HG03571 (cell line): ENCODE measurements at regions not wholly inside any gene's neighbourhood (a gene's known extent, or its start where the extent isn't known, plus 50 kb on each side); places are given as distances from the start of the nearest gene placed in this dataset.
"Not testable (repeated sequence)": the region's sequence is repeated elsewhere in the genome, so short reads cannot be mapped to it uniquely, and the experiment has no call there.

Source experiments
- ATAC-seq: cut with Tn5 transposase; IDR thresholded peaks from one replicate; pipeline ENCODE4 v1.9.1; 2021; ENCODE audit not compliant: unreplicated experiment

GRCh38 chr11:103584720-103585119, 451.7 kb upstream of the DDI1 start:
- ATAC-seq: no peak

- no peak for ATAC-seq
Measured at GRCh38 chr11:103585401-103585800, 451.0 kb upstream of the DDI1 start.

- no peak for ATAC-seq
Measured at GRCh38 chr11:103585911-103586310, 450.5 kb upstream of the DDI1 start.

GRCh38 chr11:103586756-103587155, 449.7 kb upstream of the DDI1 start:
- no peak for ATAC-seq

GRCh38 chr11:103587901-103588788, 448.3 kb upstream of the DDI1 start:
- no peak for ATAC-seq

- ATAC-seq: no peak
Measured at GRCh38 chr11:103591554-103591953, 444.9 kb upstream of the DDI1 start.

- ATAC-seq: no peak
Measured at GRCh38 chr11:103594283-103594682, 442.2 kb upstream of the DDI1 start.

- no peak for ATAC-seq
Measured at GRCh38 chr11:103596315-103596714, 440.1 kb upstream of the DDI1 start.

- ATAC-seq: peak; percentile 93
Measured at GRCh38 chr11:103601225-103601846, 435.1 kb upstream of the DDI1 start.

GRCh38 chr11:103602840-103603239, 433.6 kb upstream of the DDI1 start:
- no peak for ATAC-seq

- ATAC-seq: no peak
Measured at GRCh38 chr11:103604310-103604709, 432.1 kb upstream of the DDI1 start.

- ATAC-seq: no peak
Measured at GRCh38 chr11:103608566-103608965, 427.9 kb upstream of the DDI1 start.

- ATAC-seq: no peak
Measured at GRCh38 chr11:103609117-103610066, 427.0 kb upstream of the DDI1 start.

- no peak for ATAC-seq
Measured at GRCh38 chr11:103610435-103610834, 426.0 kb upstream of the DDI1 start.

GRCh38 chr11:103611526-103612260, 424.7 kb upstream of the DDI1 start:
- not testable (repeated sequence) for ATAC-seq

- ATAC-seq: not testable (repeated sequence)
Measured at GRCh38 chr11:103612451-103612850, 424.0 kb upstream of the DDI1 start.

GRCh38 chr11:103616586-103616985, 419.9 kb upstream of the DDI1 start:
- ATAC-seq: not testable (repeated sequence)

- no peak for ATAC-seq
Measured at GRCh38 chr11:103618528-103618927, 417.9 kb upstream of the DDI1 start.

GRCh38 chr11:103619480-103619879, 417.0 kb upstream of the DDI1 start:
- no peak for ATAC-seq

GRCh38 chr11:103619938-103620337, 416.5 kb upstream of the DDI1 start:
- ATAC-seq: no peak

GRCh38 chr11:103622296-103622695, 414.1 kb upstream of the DDI1 start:
- ATAC-seq: no peak
